GM18499 (cell line): ENCODE measurements at regions not wholly inside any gene's neighbourhood (a gene's known extent, or its start where the extent isn't known, plus 50 kb on each side); places are given as distances from the start of the nearest gene placed in this dataset.
"Not testable (repeated sequence)": the region's sequence is repeated elsewhere in the genome, so short reads cannot be mapped to it uniquely, and the experiment has no call there.

Source experiments
- ATAC-seq: cut with Tn5 transposase; IDR thresholded peaks from one replicate; pipeline ENCODE4 v1.9.1; 2021; ENCODE audit warnings: moderate number of reproducible peaks; ENCODE audit not compliant: insufficient read depth, unreplicated experiment

GRCh38 chr1:58964880-58965279 lies 181.0 kb upstream of the JUN start:
- no peak for ATAC-seq

GRCh38 chr1:58966103-58966916 lies 182.5 kb upstream of the JUN start:
- no peak for ATAC-seq

- no peak for ATAC-seq
Observed at GRCh38 chr1:58966917-58967740, 183.3 kb upstream of the JUN start.

DNA sequence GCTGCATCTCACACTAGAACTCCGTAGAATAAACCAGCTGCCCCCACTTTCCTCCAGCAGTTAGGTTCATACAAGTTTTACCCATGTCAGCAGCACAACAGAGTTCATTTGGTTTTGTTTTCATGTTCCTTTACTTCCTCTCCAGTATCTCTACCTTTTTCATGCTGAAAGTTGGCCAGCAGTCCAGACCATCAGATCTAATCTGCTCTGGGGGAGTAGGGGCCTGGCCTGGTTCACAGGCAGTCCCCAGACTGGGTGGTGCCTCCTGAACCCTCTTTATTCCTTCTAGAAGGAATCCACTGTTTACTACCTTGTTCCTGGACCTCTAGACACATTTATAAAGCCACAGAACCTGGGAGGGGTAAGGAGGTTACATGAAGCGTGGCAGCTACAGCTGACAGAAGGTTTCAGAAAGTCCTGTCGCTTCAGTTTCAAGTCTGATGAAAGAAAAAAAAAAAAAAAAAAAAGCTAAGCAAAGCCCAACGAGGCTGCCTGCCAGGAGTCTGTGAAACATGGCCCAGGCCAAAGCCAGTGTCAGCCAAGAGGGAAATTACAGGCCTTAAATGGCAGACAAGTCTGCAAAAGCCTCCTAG lies 184.6 kb upstream of the JUN start:
- ATAC-seq, result peak; percentile 83

DNA sequence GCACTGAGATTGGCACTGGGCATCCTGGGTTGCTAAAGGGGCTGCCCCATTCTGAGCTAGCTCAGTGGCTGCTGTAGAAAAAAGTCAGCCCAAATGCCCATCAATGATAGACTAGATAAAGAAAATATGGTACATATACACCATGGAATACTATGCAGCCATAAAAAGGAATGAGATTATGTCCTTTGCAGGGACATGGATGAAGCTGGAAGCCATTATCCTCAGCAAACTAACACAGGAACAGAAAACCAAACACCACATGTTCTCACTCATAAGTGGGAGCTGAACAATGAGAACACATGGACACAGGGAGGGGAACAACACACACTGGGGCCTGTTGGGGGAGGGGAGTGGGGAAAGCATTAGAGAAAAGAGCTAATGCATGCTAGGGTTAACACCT lies 185.3 kb upstream of the JUN start:
- not testable (repeated sequence) for ATAC-seq

DNA sequence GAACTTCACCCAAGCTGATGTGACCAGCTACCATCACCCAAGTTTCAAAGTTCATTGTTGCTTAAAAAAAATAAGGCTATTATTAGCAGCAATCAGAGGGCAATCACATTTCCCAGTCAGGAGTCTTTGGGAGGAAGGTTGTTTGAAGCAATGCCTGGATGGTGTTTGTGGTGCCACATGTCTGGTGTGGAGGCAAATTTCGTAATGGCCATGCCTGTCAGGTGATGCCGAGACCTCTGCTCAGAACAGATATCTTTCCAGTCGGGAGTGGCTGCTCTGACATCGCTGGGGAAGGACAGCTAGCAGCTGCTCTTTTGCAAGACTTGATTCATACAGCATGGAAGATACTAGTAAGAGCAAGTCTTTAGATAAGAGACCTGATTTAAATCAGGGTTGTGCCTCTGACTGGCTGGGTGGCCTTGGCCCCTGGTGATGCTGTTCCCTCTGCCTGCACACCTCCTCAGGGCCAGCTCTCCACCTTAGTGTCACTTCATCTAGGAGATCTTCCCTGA lies 187.8 kb upstream of the JUN start:
- no peak for ATAC-seq

DNA sequence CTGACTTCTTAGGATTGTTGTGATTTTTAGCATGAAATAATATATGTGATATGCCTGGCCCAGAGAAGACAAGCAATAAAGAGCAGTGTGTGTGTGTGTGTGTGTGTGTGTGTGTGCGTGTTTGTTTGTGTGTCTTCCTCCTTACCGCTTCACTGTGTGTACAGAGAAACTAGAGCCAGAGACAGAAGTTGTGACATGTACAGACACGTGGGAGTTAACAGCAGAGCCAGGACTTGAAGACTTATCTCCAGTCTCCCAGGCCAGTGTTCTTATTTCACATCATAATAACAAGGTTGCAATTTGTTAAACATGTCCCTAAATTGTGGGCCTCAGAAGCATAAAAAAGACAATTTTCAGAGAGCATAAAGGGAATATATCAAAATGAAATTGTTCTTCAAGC lies 192.0 kb upstream of the JUN start:
- no peak for ATAC-seq

DNA sequence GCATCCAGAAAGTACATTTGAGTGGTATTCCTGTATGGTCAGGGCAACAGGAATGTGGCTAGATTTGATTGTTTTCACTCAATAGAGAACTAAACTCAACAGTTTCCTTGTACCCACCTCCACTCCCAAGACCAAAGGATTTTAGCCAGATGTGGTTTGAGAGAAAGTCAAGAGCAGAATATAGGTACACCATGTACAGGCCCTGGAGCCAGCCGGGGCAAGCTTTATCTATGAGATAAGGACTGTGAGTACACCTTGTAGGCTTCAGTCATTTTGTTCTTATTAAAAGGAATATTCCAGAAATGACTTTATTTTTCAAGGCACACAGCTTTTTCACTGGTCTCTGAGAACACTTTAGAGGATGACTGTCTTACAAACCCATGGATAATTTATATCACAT lies 192.4 kb upstream of the JUN start:
- ATAC-seq, result no peak

DNA sequence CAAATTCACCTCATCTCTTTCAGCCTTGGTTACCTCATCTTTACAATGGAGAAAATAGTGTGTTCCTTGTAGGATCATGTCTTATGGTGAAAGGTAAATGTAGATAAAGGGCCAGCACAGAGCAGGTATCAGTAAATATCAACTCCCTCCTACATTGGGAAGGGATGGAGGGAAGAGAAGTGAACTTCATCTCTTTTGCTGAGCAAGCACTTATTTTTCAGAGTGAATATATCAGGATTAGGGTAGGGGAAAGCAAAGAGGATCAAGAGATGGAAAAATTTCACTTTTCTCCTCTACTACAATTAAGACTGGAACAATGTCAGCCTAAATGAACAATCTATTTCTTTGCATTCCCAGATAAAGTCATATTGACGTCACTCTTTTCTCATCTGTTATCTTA lies 193.8 kb upstream of the JUN start:
- no peak for ATAC-seq

DNA sequence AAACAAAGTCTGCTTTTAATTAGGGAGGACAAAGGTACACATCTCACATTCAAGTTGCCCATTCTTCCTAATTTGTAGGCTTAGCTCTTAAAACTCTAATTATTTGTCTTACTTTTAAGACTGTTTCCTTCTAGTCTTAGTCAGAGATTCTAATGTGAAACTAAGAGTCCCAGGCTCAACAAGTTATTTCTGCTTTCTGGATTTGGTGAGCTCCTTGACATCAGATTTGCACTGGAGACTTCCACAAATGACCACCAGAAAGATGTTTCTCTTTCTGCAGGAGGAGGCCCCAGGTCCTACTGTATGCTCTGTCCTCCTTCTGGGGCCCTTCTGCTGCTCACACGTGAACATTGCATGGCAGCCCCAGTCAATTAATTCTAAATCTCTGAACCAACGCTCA lies 194.2 kb upstream of the JUN start:
- no peak for ATAC-seq

- ATAC-seq, result no peak
Observed at GRCh38 chr1:58979086-58979485, 195.2 kb upstream of the JUN start.

DNA sequence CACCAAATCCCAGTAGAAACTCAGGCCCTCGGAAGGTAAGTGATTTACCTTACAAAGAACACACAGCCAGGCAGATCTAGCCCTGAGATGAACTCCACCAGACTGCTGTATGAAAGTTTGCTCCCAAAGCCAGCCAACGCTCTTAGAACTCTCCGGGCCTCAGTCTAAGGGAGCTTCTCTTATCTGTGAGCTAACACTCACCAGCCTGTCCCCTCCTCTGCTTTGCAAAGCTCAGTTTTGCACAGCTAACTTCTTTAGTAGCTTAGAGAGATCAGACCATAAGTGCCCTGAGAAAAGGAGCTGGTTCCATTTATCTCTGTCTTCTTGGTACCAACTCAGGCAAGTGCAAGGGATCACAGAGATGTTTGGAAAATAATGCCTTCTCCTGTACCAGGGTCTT lies 195.8 kb upstream of the JUN start:
- no peak for ATAC-seq

DNA sequence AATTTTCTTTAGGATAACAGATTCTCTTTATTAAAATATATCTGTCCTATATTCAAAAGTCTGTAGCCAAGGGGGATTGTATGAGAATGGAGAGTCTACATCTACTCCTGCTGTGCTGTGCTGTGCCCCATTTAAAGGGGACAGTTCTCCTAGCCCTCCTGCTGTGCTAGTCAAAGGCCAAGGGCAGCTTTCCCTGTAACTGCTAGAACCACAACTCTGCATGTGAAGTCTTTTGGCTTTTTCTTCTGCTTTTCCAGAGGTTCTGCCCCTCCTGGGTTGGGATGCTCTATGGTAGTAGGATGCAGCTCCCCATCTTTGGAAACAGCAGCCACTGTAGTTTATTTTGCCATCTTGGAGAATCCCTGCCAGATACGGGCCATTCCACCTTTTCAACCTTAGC lies 197.5 kb upstream of the JUN start:
- no peak for ATAC-seq

DNA sequence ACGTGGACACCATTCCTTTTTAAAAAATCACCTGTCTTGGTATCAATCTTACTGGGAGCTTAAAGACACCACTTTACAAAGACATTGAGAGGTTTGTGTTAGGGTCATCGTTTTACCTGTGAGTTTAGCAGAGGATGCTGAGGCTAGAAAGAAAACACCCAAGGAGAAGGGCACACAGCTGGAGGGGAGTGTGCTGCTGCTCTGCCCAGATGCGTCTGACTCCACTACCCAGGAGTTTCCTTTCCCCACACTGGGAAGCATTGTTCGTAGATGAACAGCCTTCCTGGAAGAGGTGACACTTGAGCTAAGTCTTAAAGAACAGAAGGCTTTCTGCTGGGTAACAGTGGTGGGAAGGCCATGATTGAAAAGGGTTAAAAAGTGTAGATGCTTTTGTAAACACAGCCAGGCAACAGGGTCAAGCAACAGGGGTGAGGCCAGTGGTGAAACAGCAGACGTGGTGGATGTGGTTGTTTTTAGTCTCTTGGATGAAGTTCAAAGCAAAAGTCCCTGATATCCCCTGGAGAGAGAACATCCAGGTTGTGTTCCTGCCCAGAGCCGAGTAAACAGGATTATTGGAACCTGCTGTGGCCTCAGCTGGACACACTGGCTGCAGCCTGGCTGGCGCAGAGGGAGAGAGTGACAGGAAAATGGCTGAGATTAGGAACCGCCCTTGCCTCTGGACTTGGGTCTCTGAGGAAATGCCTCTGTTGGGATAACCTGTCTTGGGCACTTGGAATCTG lies 198.6 kb upstream of the JUN start:
- ATAC-seq, result no peak

DNA sequence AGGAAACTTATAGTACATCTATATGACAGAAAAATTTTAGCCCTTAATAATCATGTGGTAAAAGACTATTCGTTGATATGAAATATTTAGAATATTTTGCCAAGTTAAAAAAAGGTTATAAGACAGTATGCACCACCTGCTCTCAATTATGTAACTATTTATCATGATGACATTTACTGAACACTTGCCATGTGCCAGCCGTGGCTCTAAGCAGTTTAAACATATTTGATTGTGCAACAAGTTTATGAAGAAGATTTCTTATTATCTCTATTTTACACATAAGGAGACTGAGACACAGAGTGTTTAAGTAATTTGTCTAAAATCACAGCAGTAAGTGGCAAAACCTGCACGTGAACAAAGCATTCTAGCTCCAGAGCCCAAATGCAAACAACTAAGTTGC lies 199.3 kb upstream of the JUN start:
- ATAC-seq, result no peak

DNA sequence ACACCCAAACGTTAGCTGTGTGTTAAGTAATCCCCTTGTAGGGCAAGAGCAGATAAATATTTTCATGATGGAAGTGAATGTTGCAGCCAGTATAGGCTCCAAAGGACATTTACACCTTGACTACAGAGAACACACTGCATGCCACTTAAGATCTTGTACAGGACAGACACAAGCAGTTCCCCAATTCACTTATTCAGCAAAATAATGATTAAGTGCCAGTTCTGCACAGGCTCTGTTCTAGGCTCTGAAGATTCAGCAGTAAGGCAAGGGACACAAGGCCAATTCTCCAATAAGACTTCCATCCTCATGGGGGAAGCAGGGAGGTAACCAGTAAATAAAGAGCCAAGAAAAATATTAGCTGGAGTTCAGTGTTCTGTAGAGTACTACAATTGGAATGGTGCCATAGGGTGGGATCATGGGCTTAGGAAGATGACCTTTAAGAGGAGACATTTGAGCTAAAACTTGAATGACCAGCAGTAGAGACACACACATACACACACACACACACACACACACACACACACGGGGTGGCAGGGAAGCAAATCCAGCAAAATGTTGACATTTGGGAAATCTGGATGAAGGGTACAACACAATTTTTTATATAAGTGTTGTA lies 199.9 kb upstream of the JUN start:
- no peak for ATAC-seq

- ATAC-seq, result no peak
Observed at GRCh38 chr1:58986996-58987767, 203.3 kb upstream of the JUN start.

DNA sequence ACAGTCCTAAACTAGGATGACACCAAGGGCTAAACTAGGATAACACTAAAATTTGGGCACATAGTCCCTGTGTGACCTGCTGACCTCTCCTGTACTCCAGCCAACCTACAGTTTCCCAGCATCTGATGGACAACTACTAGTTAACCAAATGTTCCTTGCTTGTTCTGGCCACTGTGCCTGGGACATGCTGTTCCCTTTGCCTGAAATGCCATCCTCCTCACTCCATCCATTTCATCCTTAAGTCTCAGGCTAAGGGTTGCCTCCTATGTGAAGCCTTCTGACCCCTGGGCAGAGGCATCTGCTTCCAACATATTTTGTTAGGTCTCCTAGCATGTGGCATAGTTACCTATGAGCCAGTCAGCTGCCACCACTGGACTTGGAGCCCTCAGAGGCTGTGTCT lies 204.9 kb upstream of the JUN start:
- no peak for ATAC-seq

DNA sequence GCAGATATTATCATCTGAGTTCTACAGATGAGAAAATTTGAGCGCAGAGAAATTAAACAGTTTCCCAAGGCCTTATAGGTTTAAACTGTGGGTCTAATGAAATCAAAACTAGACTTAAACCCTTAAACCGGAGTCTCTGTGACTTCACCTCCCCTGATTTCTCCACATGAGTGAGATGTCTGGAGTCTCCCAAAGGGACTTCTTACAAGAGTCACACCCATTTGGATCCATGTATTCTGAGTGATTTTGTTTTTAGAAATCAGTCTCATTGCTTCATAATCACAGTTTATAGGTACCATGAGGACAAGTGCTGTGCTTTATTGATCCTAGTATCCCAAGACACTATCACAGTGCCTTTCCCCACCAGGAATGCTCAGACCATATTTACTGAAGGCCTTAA lies 206.0 kb upstream of the JUN start:
- no peak for ATAC-seq
